ENCODE measurements at regions not wholly inside any gene's neighbourhood (a gene's known extent, or its start where the extent isn't known, plus 50 kb on each side); places are given as distances from the start of the nearest gene placed in this dataset.
"Not testable (repeated sequence)": the region's sequence is repeated elsewhere in the genome, so short reads cannot be mapped to it uniquely, and the experiment has no call there.

DNA sequence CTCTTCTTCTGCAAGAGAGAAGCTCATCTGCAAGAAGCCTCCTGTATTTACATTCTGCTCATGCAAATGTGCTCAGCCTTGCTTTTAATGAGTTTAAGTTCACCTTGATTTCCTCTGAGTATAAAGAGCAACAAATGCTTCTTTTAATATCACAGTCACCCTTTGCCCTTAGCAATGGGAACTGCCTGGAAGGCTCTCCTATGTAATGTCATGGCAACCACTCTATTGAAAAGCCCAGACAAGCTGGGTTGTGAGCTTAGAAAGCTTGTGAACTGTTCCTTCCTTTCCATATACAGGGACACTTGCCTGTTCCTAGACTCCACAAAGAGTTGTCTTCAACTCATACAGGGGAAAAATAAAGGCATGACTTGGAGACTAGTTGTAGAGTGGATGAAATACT, 208.1 kb downstream of the ATP6V0E2 start:
- not testable (repeated sequence) for TF ChIP-seq CTCF, EZH2phosphoT487, EZH2 (IDR thresholded peaks at IDR 0.05)
